NCI-H2081 (cell line): ENCODE measurements at regions not wholly inside any gene's neighbourhood (a gene's known extent, or its start where the extent isn't known, plus 50 kb on each side); places are given as distances from the start of the nearest gene placed in this dataset.
"Not testable (repeated sequence)": the region's sequence is repeated elsewhere in the genome, so short reads cannot be mapped to it uniquely, and the experiment has no call there.

Experiments used
- DNase-seq, 2 experiments: peaks; one replicate each; lab custom pipeline; 2025; lab: John Stamatoyannopoulos, UW

DNA sequence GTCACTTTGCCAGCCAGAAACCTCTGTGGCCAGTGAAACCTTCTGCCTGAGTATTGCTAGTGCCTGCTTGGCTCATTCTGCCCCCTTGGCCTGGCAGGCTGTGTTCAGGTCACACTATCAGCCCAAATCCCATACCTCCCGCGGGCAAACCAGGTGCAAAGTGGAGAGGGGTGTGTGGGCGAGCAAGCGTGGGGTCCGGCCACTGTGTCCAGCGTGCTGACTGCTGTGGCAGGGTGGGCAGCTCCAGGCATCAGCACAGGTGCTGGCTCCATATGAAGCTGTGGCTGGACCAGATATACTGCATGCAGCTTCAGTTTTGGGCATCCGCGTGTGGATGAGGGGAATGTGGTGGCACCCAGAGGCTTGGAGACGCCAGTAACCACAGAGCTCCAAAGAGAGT is 576.5 kb upstream of the EDIL3 start:
- no peak for DNase-seq

DNA sequence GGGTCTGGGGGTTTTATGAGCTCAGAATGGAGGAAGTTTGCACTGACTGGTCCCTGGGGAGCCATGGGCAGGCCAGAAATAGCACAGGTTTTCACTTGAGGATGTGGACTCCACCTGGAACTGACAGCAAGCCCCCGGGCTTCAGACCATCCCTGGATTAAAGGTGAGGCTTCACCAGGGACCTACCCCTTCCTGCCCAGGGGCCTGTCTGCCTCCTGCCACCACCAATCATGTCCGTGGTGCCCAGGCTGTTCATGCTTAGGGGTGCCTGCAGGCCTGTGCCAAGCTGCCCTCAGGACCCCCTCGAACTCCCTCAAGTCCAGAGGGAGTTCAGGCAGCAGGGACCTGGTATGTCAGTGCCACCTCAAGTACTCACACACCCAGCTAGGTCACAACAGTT is 577.2 kb upstream of the EDIL3 start:
- no peak for DNase-seq

DNA sequence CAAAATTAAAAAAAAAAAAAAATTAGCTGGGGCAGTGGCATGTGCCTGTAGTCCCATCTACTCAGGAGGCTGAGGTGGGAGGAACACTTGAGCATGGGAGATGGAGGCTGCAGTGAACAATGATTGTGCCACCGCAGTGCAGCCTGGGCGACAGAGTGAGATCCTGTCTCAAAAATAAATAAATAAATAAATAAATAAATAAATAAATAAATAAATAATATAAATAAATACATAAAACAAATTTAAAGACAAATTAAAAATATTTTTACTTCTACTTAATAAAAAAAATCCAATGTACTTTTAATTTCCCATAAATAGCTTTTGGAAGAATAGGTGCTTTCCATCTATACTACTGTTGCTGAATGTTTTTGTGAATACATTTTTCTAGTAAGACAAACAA is 598.4 kb upstream of the EDIL3 start:
- DNase-seq: no peak

DNA sequence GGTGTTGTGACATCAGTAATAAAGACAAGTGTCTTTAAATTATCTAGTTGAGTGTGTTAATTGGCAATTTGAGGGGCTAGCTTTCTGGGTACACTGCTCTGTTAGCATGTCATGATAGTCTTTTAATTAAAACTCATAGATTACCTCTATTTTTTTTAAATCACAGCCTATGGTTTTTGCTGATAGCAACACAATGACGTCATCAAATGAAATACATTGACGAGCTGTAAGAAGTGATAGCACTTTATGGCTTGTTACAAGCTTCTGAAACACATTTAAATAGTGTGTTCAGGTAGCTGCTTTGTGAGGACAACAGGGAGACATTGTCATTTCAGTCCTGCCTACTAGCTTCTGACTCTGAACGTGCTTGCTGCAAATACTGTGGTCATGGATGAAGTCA is 600.5 kb upstream of the EDIL3 start:
- no peak for DNase-seq

DNA sequence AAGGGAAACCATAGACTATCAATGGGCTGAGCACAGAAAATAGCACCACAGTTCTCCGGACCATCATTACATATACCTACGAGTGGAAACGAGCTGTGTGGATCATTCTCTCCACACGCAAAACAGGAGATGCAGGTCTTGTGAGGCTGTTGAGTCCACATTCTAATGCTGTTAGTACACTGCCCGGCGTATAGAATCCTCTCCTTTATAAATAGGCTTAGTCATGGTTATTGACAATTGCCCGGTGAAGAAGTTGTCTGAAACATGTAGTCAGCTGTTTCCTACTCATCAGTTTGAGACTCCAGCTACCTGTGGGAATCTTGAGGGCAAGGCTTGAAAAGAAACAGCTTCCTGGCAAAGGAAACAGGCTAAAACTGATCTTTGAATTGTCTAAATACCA is 602.0 kb upstream of the EDIL3 start:
- DNase-seq: no peak

DNA sequence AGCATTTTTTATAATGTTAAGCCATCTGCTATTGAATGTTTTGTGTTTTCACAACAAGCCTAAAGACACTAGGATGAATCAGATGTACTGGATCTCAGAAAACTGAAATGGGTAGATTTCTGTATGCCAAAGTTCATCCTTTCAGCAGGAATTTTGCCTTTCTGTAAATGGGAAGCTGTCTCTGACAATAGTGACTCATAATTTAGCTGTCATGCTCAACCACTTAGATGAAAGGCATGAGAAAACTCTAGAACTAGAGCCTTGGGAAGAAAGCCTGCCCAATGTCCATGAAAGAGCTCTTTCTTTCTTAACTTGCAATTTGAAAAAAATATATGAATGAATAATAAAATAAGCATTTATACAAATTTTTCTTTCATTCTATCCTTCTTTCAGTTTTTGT is 616.0 kb upstream of the EDIL3 start:
- DNase-seq: no peak

DNA sequence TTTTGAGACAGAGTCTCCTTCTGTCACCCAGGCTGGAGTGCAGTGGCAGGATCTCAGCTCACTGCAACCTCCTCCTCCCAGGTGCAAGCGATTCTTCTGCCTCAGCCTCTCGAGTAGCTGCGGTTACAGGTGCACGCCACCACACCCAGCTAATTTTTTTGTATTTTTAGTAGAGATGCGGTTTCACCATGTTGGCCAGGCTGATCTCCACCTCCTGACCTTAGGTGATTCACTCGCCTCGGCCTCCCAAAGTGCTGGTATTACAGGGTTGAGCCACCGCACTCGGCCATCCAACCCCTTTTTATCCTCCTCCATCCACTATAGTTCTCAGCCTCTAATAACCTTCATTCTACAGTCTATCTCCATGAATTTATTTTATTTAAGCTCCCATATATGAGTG is 617.3 kb upstream of the EDIL3 start:
- DNase-seq: not testable (repeated sequence)

DNA sequence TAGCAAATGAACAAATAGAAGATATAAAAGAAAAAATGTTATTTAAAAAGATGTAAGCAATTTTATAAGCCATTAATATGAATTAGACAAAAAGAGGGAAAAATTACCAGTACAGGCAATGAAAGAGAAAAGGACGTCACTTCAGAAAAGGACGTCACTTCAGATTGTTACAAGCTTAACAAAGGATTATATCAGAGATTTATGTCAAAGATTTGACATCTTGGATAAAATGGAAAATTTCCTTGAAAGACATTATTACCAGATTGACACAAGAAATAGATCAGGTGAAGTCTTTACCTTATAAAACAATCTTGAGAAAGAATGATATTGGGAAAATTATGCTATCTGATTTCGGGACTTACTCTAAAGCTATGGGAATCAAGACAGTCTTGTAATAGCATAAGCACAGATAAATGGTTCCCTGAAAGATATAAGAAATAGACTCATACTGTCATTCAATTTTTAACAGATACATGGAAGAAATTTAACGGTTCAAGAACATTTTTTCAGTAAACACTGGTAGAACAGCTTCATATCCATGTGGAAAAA is 625.4 kb upstream of the EDIL3 start:
- no peak for DNase-seq

DNA sequence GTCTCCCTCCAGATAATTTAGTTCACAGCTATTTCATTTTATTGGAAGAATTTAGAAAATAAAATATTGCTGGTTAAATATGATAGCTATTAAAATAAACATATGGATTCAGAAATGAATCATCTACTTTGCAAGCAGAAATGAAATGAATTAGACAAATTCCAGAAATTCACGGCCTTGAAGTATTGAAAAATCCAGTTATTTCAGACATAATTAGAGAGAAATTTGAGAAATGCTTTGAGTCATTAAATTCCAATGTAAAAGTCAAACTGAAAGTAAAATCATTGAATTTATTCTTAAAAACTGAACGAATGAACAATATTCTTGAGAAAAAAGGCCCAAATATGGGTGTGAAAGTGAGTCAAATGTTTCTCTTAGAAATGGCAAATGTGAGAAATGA is 632.6 kb upstream of the EDIL3 start:
- no peak for DNase-seq

DNA sequence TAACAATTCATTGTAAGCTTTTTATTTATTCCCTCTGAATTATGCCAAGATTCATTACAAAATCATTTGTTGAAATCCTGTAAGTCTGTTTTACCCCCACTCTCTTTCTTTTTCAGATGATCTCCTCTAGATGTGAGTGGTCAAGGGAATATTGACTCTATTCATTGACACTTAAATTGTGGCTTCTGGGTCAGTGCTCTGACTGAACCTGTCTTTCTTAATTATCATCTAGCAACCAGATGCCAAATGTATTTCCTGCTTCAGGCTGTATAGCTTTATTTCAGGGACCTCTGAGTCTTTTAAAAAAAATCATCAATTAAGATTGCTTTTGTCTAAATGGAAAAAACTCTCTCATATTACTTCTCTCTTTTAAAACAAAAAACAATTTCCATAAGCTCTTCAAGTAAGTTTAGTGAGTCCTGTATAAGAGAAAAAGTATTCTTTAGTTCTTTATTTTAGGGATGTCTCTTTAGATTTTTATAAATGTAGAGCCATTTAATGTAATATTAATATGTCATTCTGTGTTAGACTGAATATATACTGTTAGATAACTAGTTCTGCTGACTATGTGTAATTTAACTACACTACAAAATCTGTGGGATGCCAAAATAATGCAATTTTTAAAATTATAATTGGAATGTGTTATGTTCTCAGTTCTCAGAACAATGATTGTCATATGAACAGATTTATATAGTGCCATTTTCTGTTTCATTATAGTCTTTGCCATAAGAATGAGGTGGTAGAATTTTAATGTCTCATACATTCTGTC is 645.8 kb upstream of the EDIL3 start:
- DNase-seq: no peak

DNA sequence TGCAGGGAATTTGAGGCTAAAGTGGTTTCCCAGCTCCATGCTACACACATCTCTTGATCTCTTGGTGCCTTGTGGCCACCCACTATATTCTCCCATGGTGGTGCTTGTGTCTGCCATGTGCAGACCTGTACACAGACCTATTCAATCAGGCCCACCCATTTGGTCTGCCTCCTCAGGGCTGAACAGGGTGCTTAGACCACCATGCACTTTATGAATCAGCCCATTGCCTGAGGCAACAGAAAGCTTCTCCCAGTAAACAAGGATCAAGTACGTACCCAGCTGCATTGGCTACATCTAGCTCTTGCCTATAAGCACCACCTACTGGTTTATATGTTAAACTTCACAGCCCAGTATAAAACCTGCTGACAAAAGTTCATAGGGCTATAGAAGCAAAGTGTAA is 664.3 kb upstream of the EDIL3 start:
- DNase-seq: peak; percentile 4 to 54

DNA sequence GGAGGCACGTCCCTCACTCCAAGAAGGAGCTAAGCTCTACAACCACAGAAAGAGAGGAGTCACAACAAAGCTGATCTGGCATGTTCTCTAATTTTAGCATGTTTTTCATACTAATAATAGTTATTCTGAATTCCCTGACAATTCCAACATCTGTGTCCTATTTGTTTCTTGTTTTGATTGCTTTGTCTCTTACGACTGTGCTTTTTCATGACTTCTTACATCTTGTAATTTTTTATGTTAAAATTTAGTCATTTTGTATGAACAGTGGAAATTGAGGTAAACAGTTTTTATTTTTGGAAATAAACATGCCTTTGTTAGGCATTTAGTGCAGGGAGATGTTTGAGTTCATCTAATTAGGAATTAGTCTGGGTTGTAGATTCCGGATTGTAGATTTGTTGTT is 668.1 kb upstream of the EDIL3 start:
- no peak for DNase-seq

DNA sequence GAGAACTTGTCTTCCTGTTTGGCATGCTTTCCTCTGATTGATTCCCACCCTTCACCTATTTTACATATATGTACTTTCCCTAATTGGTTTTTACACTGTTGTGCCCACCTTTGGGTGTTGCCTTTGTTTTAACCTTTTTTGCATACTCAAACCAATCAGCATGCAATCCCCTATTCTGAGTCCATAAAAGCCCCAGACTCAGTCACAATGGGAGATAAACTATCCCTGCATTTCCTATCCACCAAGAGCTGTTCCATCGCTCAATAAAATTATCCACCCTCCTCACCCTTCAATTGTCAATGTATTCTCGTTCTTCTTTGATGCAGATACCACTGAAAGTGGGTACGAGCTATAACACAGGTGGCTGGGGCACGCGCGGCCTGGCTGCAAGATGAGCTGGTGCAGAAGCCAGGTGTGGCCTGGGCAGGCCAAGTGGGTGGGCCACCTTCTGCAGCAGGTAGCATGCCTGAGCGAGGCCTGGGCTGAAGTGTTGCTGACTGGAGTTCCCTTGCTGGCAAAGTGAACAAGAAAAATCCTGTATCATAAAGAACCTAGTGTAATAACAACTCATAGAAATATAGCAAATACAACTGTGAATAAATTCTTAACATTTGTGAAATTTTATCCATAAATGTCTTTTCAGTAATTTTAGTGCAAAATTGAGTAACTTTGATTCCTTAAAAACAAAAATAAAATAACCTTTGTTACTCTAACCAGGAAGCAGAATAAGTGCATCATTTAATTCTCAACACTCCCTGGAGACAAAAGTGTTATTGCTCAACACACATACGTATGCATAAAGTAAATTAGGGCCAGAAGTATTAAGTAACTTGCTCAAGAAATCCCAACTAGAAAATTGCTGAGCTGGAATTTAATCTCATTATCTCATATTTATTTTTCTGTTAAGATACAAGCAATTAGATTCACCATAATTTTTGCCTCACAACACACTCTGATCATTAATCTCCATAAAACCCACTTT is 685.3 kb upstream of the EDIL3 start:
- no peak for DNase-seq

DNA sequence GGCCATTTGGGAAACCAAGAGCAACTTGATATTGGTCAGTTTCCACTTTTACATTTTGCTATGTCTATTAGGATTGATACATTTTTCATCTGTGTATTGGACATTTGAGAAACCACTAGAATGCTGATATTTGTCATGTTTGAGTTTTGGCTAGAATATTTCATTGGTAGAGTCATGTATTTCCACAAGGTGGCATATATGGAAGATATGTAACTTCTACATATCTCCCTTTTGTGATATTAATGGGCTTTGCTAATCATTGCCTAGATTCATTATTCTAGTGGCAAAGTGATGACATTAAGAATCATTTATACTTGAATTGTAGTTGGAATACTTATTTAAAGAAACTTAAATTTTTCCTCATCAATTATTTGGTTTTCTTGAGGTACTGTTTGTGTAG is 692.9 kb upstream of the EDIL3 start:
- DNase-seq: no peak

DNA sequence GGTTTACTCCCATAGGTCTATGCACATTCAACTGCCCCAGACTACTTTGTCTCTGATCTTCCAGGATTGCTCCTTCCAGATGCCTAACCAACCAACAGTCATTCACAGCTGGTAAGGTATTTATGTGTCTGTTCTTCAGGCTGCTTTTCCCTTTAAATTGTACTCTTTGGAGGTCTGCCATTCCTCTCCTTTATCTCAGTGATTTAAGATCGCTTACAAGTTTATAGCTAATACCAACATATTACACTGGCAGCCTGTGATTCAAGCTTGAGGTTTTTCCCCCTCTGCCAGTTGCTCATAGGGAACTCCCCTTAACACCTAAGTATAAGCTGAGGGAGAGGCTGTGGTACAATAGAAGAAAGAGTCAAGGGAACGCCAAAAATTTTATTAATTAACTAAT is 711.7 kb upstream of the EDIL3 start:
- no peak for DNase-seq

DNA sequence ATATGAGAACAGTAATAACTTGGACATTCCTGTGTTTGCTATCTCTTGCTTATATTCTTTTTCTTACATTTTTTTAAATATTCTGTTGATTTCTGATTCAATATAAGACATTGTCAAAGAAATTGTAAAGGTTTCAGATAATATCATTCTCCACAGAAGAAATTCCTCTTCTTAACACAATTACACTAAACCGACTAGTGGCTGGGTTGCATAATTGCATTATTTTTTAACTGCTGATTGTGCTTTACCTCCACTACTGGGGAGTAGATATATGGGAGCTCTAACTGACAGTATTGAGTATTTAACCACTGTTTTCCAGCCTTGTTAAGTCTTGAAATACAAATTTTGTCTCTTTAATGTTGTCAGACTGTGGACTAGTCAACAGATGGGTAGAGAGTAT is 723.8 kb upstream of the EDIL3 start:
- DNase-seq: no peak

DNA sequence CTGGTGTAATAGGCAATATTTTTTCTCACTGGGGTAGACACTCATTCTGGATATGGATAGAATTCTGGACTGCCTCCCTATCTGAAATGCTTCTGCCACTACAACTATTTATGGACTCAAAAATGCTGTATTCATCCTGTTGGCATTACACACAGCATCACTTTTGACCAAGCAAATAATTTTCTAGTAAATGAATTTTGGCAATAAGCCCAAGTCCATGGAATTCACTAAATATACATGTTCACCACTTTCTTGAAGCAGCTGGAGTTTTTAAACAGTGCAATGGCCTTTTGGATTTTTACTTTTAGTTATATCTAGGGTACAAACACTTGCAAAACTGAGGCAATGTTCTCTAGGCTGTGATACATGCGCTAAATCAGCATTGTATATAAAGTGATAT is 724.9 kb upstream of the EDIL3 start:
- no peak for DNase-seq

DNA sequence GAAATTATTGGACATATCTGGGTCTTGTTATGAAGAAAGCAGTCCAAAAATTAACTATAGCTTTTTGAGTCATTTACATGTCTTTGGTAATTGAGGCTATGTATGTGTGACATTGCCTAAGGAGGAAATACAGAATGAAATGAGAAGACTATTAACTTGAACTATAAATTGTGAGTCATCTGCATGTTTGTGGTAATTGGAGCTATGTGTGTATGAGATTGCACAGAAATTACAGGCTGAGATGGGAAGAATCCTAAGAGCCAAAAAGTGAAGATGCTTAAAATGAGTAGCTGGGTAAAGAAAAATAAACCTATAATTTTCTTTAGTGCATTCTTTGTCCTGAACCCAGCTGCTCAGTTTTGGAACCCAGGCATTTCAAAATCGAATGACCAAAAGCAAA is 747.6 kb upstream of the EDIL3 start:
- DNase-seq: no peak

DNA sequence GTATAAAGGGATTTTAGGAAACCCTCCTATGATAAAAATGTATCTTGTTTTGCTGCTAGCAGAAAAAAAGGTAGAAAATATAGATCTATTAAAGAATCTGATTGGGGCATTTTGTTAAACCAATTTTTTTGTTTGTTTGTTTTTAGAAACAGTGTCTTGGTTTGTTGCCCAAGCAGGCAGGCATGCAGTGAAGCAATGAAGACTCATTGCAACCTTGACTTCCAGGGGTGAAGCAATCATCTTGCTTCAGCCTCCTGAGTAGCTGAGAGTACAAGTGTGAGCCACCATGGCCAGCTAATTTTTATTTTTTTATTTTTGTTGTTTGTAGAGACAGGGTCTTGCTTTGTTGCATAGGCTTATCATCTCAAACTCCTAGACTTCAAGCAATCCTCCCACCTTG is 755.8 kb upstream of the EDIL3 start:
- DNase-seq: no peak

DNA sequence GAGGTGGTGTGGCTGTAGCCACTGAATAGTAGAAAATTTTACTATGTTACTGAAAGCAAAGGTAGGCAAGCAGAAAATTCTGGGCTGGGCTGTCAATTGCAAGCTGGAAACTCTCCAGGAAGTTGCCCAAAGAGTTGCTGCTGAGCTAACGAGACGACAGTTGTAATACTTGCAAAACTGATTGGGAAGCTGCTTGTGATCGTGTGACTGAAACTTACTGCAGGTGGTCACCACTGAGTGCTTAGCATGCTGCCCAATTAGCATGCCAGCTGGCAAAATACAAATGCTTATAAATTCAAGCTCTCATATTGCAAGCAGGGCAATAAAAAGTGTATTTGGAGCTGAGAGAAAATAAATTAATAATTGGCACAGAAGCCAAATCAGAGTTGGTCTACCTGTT is 758.5 kb upstream of the EDIL3 start:
- peak in 1 of 2 experiments; percentile 43 for DNase-seq

DNA sequence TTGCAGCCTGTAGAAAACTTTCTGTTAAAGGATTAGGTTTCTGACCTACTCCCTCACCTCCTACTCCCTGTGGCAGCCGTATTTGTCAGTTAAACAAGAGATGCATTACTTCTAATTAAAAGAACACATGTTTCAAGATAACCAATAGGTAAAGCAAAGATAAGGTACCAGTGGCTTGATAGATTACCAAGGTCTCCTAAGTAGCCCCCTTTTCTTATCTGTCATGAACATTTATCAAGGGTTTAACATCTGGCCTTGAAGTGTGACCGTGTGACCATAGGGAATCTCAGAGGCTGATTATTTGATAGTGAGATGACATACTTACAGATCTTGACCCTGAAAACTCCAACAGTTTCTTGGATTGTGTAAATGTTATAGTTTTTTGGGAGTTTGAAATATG is 764.0 kb upstream of the EDIL3 start:
- DNase-seq: no peak

DNA sequence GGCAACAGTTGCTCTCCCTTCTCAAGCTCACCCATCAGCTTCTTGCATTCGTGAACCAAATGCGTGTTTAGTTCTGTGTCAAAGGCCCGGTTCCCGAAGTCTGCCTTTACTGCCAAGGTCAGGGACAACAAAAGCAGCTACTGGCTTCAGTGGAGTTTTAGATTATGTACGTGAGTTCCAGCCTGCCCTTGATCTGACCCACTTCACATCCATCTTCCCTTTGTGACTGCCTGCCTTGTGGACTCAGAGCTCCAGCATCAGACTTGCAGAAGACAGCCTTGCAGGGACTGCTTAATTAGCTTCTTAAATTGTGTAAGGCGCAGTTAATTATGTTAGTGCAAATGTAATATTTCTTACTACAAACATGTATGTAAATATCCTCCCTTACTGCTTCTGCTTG is 774.7 kb upstream of the EDIL3 start:
- DNase-seq: no peak

DNA sequence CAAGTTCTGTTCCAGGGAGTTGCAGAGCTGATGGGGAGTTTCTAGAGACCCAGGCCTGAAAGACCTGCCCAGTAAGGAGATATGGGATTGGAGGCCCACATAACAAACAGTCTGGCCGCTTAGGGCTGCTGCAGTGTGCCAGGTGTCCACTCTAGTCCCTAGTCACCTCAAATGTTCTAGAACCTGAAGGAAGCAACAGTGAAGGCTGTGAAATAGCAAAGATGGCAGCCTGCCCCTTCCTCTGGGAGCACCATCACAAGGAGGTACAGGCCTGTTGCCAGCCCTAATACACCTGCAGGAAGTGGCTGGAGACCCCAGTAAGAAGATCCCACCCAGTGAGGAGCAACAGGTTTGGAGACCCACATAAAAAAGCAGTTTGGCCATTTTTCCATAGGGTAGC is 783.8 kb upstream of the EDIL3 start:
- DNase-seq: no peak
